Coronary artery (tissue), 2 donors: ENCODE measurements at regions not wholly inside any gene's neighbourhood (a gene's known extent, or its start where the extent isn't known, plus 50 kb on each side); places are given as distances from the start of the nearest gene placed in this dataset.

Experiments
- DNase-seq: peaks from one replicate; pipeline ENCODE4 v3.0.0-alpha.2; 2017; ENCODE audit warnings: low spot score
- H3K27ac ChIP-seq, 2 donors: fragments of 200-600 bp; sonication (generic); one replicate each; pipeline ENCODE4 v1.5.1; 2016 to 2019
- H3K4me3 ChIP-seq: fragments of 200-600 bp; sonication (generic); 2 replicates; pipeline ENCODE4 v1.5.1; 2016; ENCODE audit warnings: mild to moderate bottlenecking, moderate library complexity
- TF ChIP-seq, protein P1 (sequence below): fragments of 200-600 bp; sonication (generic); IDR thresholded peaks from one replicate; pipeline ENCODE4 v1.5.1; 2019; ENCODE audit warnings: antibody characterized with exemption

DNA sequence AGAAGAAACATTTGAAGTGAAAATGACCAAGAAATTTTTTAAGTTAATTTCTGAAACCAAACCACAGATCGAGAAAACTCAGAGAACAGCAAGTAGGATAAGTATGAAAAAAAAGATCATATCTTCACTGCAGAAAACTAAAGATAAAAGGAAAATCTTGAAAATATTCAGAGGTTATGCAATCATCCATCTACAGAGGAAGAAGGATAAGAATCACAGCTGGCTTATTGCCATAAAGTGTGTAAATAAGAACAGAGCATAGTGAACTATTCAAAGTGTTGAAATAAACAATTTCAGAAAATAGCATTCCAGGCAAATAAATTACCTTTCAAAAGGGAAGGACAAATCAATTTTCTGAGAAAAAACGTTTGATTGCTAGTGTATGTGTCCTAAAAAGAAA is 1191.7 kb upstream of the CDH6 start:
- H3K4me3 ChIP-seq, result no peak overlapping the region
- DNase-seq, result no peak
- H3K27ac ChIP-seq, result no peak overlapping the region
- TF ChIP-seq, protein P1, sequence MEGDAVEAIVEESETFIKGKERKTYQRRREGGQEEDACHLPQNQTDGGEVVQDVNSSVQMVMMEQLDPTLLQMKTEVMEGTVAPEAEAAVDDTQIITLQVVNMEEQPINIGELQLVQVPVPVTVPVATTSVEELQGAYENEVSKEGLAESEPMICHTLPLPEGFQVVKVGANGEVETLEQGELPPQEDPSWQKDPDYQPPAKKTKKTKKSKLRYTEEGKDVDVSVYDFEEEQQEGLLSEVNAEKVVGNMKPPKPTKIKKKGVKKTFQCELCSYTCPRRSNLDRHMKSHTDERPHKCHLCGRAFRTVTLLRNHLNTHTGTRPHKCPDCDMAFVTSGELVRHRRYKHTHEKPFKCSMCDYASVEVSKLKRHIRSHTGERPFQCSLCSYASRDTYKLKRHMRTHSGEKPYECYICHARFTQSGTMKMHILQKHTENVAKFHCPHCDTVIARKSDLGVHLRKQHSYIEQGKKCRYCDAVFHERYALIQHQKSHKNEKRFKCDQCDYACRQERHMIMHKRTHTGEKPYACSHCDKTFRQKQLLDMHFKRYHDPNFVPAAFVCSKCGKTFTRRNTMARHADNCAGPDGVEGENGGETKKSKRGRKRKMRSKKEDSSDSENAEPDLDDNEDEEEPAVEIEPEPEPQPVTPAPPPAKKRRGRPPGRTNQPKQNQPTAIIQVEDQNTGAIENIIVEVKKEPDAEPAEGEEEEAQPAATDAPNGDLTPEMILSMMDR, result no peak

DNA sequence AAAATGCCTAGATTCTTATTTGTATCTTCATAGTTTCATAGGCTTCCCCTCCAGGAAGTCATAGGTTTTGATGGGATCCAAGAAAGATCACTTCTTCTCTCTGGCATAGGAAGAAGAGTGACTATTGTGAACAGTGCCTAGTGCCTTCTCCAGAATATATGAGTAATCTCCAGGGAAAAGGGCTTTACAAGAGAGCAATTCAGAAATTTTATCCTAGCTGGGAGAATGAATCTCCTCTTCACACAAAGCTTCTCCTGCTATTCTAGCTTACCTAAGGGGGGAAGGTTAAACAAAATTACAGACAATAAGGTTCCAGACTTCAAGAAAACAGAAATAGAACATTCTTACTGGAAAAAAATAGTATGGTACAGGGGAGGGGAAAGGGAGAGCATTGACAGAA is 1193.3 kb upstream of the CDH6 start:
- Histone ChIP-seq H3K4me3 (no peak overlapping the region), H3K27ac (no peak overlapping the region)
- TF ChIP-seq, protein P1, result no peak
- no peak for DNase-seq

DNA sequence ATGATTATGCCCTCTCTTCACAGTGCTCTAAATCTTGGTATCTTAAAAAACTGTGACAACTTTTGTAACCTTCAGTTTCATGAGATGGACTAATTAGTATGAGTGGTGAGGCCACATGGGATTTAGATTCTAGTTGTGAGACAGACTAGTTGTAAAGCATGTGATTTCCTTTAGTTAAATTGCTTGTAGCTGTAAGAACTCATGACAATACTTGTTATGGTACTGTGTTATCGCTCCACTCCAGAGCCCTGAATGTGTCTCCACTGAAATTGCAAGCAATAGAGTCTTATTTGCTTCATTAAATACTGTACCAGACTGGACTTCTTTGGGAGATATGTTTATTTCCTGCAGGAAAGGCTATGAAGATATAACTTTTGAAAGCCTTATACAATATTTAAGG is 1198.3 kb upstream of the CDH6 start:
- DNase-seq, result no peak

GRCh38 chr5:29994519-29994918 is 1199.0 kb upstream of the CDH6 start:
- TF ChIP-seq, protein P1, result no peak
- H3K4me3 ChIP-seq, result no peak overlapping the region
- no peak for DNase-seq
- no peak overlapping the region for H3K27ac ChIP-seq

More for the DNA sequence above, 1198.3 kb upstream of the CDH6 start:
- Histone ChIP-seq H3K27ac (no peak overlapping the region), H3K4me3 (no peak overlapping the region)
- TF ChIP-seq, protein P1, result no peak

- TF ChIP-seq, protein P1, result no peak
- no peak for DNase-seq
- Histone ChIP-seq H3K27ac (no peak overlapping the region), H3K4me3 (no peak overlapping the region)
These were observed 1200.2 kb upstream of the CDH6 start for GRCh38 chr5:29993286-29993685.

GRCh38 chr5:29992248-29992647 is 1201.2 kb upstream of the CDH6 start:
- no peak overlapping the region for H3K27ac ChIP-seq
- DNase-seq, result no peak
- no peak overlapping the region for H3K4me3 ChIP-seq
- TF ChIP-seq, protein P1, result no peak

- TF ChIP-seq, protein P1, result no peak
- no peak overlapping the region for H3K4me3 ChIP-seq
- H3K27ac ChIP-seq, result no peak overlapping the region
- no peak for DNase-seq
These were observed 1202.8 kb upstream of the CDH6 start for GRCh38 chr5:29990681-29991080.
